Testis (tissue), 2 donors: ENCODE measurements at regions not wholly inside any gene's neighbourhood (a gene's known extent, or its start where the extent isn't known, plus 50 kb on each side); places are given as distances from the start of the nearest gene placed in this dataset.
A peak's percentile ranks its signal among the peaks of the same experiment; 100 is the strongest.

Source experiments
- DNase-seq: peaks from one replicate; pipeline ENCODE4 v3.0.0-alpha.2; 2019
- H3K27ac ChIP-seq, 2 donors: fragments of 200-600 bp; sonication (generic); one replicate each; pipeline ENCODE4 v1.5.1; 2019
- H3K27me3 ChIP-seq: fragments of 200-600 bp; sonication (generic); one replicate; pipeline ENCODE4 v1.5.1; 2019
- H3K36me3 ChIP-seq: fragments of 200-600 bp; sonication (generic); one replicate; pipeline ENCODE4 v1.5.1; 2017; ENCODE audit warnings: low read depth; ENCODE audit errors: missing control alignments
- H3K4me1 ChIP-seq: fragments of 200-600 bp; sonication (generic); one replicate; pipeline ENCODE4 v1.5.1; 2019
- H3K4me3 ChIP-seq, 2 donors: fragments of 200-600 bp; sonication (generic); one replicate each; pipeline ENCODE4 v1.5.1; 2017 to 2019
- H3K9me3 ChIP-seq: fragments of 200-600 bp; sonication (generic); one replicate; pipeline ENCODE4 v1.5.1; 2017
- CTCF ChIP-seq, 3 experiments: fragments of 450-650 bp in 2 of 3; fragments of 200-600 bp in 1 of 3; sonication (generic) in 1 of 3; IDR thresholded peaks; one replicate each; pipeline ENCODE4 v1.5.1; 2016 to 2019; ENCODE audit warnings: antibody characterized with exemption in 3 of 3, mild to moderate bottlenecking in 2 of 3, moderate library complexity in 1 of 3
- POLR2A ChIP-seq: fragments of 450-650 bp; IDR thresholded peaks from one replicate; pipeline ENCODE4 v1.6.1; 2017; ENCODE audit warnings: antibody characterized with exemption, mild to moderate bottlenecking, moderate library complexity
- WGBS, 2 donors: methylation state at CpG; one replicate each; pipeline ENCODE4 v1.1.5; 2018; 5-methylcytosine and 5-hydroxymethylcytosine counted together
- intact Hi-C: fragments of 100-400 bp; cut with DNase I; formaldehyde crosslinking; loops from one replicate; pipeline ENCODE4 v1.15.1; 2023; ENCODE audit warnings: low total_unique reads

GRCh38 chr22:47296405-47297260 is 534.2 kb downstream of the TBC1D22A start:
- Histone ChIP-seq H3K9me3 (no peaks in the 10 kb centered on the region), H3K4me3 (no peak overlapping the region), H3K36me3 (no peaks in the 10 kb centered on the region), H3K27ac (no peak overlapping the region), H3K4me1 (peaks cover 8% of the 10 kb centered on the region), H3K27me3 (no peaks in the 10 kb centered on the region)
- no peak for TF ChIP-seq CTCF (IDR thresholded peaks at IDR 0.05)
- TF ChIP-seq POLR2A, result no peak
- WGBS, 2 donors, result 68 to 74% methylated on average over 19 to 25 of the region's 25 CpGs
- intact Hi-C loops, result no loop called here
- peak; percentile 8 for DNase-seq

- DNase-seq, result peak; percentile 2
Measured at GRCh38 chr22:47295982-47296381, 533.5 kb downstream of the TBC1D22A start.

GRCh38 chr22:47295226-47295901 is 532.9 kb downstream of the TBC1D22A start:
- WGBS, 2 donors, result 90% methylated on average over 17 to 21 of the region's 21 CpGs
- no peak overlapping the region for H3K27ac ChIP-seq
- H3K36me3 ChIP-seq, result no peaks in the 10 kb centered on the region
- no peaks in the 10 kb centered on the region for H3K9me3 ChIP-seq
- peaks cover 8% of the 10 kb centered on the region for H3K4me1 ChIP-seq
- DNase-seq, result peak; percentile 5
- intact Hi-C loops, result no loop called here
- H3K27me3 ChIP-seq, result no peaks in the 10 kb centered on the region
- no peak for TF ChIP-seq CTCF (IDR thresholded peaks at IDR 0.05)
- no peak for TF ChIP-seq POLR2A
- H3K4me3 ChIP-seq, result no peak overlapping the region

More at GRCh38 chr22:47295982-47296381, 533.5 kb downstream of the TBC1D22A start:
- Histone ChIP-seq H3K27me3 (no peaks in the 10 kb centered on the region), H3K36me3 (no peaks in the 10 kb centered on the region), H3K9me3 (no peaks in the 10 kb centered on the region), H3K4me3 (no peak overlapping the region), H3K4me1 (peaks cover 8% of the 10 kb centered on the region), H3K27ac (no peak overlapping the region)
- WGBS, 2 donors, result 84 to 87% methylated on average over 10 of the region's 10 CpGs
- TF ChIP-seq POLR2A (no peak), CTCF (IDR thresholded peaks at IDR 0.05) (no peak)
- intact Hi-C loops, result no loop called here

GRCh38 chr22:47294576-47294975 is 532.1 kb downstream of the TBC1D22A start:
- Histone ChIP-seq H3K9me3 (no peaks in the 10 kb centered on the region), H3K36me3 (no peaks in the 10 kb centered on the region), H3K27ac (no peak overlapping the region), H3K4me3 (no peak overlapping the region), H3K27me3 (no peaks in the 10 kb centered on the region), H3K4me1 (peaks cover 8% of the 10 kb centered on the region)
- intact Hi-C loops, result no loop called here
- whole genome bisulfite sequencing, 2 donors, result 90 to 93% methylated on average over 5 of the region's 5 CpGs
- TF ChIP-seq CTCF (IDR thresholded peaks at IDR 0.05) (no peak), POLR2A (no peak)
- no peak for DNase-seq
